Loucy (cell line): ENCODE measurements at regions not wholly inside any gene's neighbourhood (a gene's known extent, or its start where the extent isn't known, plus 50 kb on each side); places are given as distances from the start of the nearest gene placed in this dataset.

Experiments
- CTCF ChIP-seq: fragments of 200-600 bp; sonication (generic); conservative IDR thresholded peaks from 2 replicates; pipeline ENCODE4 v1.5.1; 2014; ENCODE audit warnings: mild to moderate bottlenecking, antibody characterized with exemption, low read length
- EZH2phosphoT487 ChIP-seq: fragments of 200-600 bp; IDR thresholded peaks from 2 replicates; pipeline ENCODE4 v1.6.1; 2018; ENCODE audit warnings: antibody characterized with exemption, mild to moderate bottlenecking, moderate library complexity, borderline replicate concordance

GRCh38 chr1:73467731-73468130 is 730.2 kb downstream of the LRRIQ3 start:
- TF ChIP-seq CTCF (no peak), EZH2phosphoT487 (no peak)
